WERI-Rb-1 (cell line): ENCODE measurements at regions not wholly inside any gene's neighbourhood (a gene's known extent, or its start where the extent isn't known, plus 50 kb on each side); places are given as distances from the start of the nearest gene placed in this dataset.

Experiments
- DNase-seq: peaks from one replicate; pipeline ENCODE4 v3.0.0-alpha.2; 2020
- H3K27ac ChIP-seq: fragments of 250-450 bp; sonication (Bioruptor Pico); 2 replicates; pipeline ENCODE4 v1.5.1; 2020; ENCODE audit warnings: mild to moderate bottlenecking, moderate library complexity
- H3K27me3 ChIP-seq: fragments of 250-450 bp; sonication (Bioruptor Pico); 2 replicates; pipeline ENCODE4 v1.5.1; 2021; ENCODE audit warnings: mild to moderate bottlenecking, low read depth, moderate library complexity; ENCODE audit not compliant: insufficient read depth, severe bottlenecking
- H3K36me3 ChIP-seq: fragments of 250-450 bp; sonication (Bioruptor Pico); 2 replicates; pipeline ENCODE4 v1.5.1; 2020; ENCODE audit warnings: mild to moderate bottlenecking, moderate library complexity
- H3K4me3 ChIP-seq: 2 replicates; pipeline ENCODE4 v1.5.1; 2011; ENCODE audit warnings: low read depth, mild to moderate bottlenecking, control low read depth, low read length
- H3K9me3 ChIP-seq: fragments of 250-450 bp; sonication (Bioruptor Pico); 2 replicates; pipeline ENCODE4 v1.5.1; 2021; ENCODE audit warnings: mild to moderate bottlenecking, moderate library complexity; ENCODE audit not compliant: severe bottlenecking
- TF ChIP-seq, protein P1 (sequence below): IDR thresholded peaks from 2 replicates; pipeline ENCODE4 v1.5.1; 2011; ENCODE audit warnings: low read depth, mild to moderate bottlenecking, control low read depth, inconsistent platforms, low read length

DNA sequence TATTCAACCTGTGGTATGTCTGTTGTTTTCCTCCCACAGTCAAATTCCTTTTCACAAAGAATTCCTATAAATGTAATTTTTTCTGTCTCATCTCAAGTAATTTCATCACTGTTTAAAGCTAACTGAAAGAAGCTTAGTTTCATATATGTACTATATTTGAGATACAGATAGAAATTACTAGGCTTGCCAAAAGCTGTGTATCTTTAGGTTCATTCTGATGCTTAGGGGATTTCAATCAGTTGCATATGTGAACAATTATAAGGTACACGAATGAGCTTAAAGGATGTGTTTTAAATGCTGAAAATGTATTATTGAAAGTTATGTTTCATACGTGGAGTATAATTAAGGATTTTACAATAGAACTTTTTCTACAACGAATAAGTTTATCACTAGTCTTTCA is 59.2 kb upstream of the DSG1 start:
- Histone ChIP-seq H3K27me3 (no peaks in the 10 kb centered on the region), H3K36me3 (no peaks in the 10 kb centered on the region), H3K4me3 (no peak overlapping the region), H3K9me3 (no peaks in the 10 kb centered on the region), H3K27ac (no peak overlapping the region)
- no peak for DNase-seq
- TF ChIP-seq, protein P1, sequence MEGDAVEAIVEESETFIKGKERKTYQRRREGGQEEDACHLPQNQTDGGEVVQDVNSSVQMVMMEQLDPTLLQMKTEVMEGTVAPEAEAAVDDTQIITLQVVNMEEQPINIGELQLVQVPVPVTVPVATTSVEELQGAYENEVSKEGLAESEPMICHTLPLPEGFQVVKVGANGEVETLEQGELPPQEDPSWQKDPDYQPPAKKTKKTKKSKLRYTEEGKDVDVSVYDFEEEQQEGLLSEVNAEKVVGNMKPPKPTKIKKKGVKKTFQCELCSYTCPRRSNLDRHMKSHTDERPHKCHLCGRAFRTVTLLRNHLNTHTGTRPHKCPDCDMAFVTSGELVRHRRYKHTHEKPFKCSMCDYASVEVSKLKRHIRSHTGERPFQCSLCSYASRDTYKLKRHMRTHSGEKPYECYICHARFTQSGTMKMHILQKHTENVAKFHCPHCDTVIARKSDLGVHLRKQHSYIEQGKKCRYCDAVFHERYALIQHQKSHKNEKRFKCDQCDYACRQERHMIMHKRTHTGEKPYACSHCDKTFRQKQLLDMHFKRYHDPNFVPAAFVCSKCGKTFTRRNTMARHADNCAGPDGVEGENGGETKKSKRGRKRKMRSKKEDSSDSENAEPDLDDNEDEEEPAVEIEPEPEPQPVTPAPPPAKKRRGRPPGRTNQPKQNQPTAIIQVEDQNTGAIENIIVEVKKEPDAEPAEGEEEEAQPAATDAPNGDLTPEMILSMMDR: no peak

GRCh38 chr18:31261792-31262582 is 56.0 kb upstream of the DSG1 start:
- no peaks in the 10 kb centered on the region for H3K9me3 ChIP-seq
- TF ChIP-seq, protein P1: no peak
- DNase-seq: no peak
- no peak overlapping the region for H3K4me3 ChIP-seq
- H3K27ac ChIP-seq: no peak overlapping the region
- no peaks in the 10 kb centered on the region for H3K27me3 ChIP-seq
- H3K36me3 ChIP-seq: no peaks in the 10 kb centered on the region

DNA sequence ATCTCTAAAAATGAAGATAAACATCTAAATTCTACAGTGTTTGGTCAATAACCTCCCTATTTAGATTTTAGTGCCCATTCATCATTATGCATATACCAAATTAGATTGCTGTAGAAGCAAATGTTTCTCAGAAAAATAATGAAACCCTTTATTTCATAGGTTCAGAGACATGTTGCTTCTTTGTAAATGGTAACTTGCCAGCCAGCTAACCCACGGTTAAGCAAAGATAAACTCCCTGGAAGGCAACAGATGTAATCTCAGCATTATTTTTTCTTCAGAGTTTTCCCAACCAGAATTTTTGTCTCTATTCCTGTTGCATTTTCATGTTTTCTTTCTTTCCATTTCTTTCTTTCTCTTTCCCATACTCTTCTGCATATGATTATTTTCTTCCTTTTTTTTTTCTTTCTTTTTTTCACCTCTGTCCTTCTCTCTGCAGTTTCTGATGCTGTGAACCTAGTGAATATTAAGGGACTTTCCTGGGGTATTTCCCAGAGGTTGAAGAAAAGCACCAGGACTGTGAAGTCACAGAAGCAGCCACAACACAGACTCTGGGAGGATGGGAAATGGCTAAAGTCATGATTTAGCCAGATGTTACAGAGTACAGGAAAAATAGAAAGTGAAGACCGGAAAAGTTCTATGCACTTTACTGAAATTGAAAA is 50.0 kb upstream of the DSG1 start:
- no peak overlapping the region for H3K4me3 ChIP-seq
- H3K27ac ChIP-seq: no peak overlapping the region
- DNase-seq: no peak

More for the DNA sequence above, 50.0 kb upstream of the DSG1 start:
- no peaks in the 10 kb centered on the region for H3K36me3 ChIP-seq
- no peaks in the 10 kb centered on the region for H3K9me3 ChIP-seq
- TF ChIP-seq, protein P1: no peak
- H3K27me3 ChIP-seq: no peaks in the 10 kb centered on the region
